Gastroesophageal sphincter (tissue), 4 donors: ENCODE measurements at regions not wholly inside any gene's neighbourhood (a gene's known extent, or its start where the extent isn't known, plus 50 kb on each side); places are given as distances from the start of the nearest gene placed in this dataset.

Experiments
- ATAC-seq: fragments of 150-250 bp; one replicate; pipeline ENCODE4 v1.9.1; 2016; ENCODE audit warnings: mild to moderate bottlenecking, moderate library complexity
- H3K27ac ChIP-seq, 4 donors: fragments of 200-600 bp; sonication (generic) in 3 of 4; 1 replicate in 3 of 4; 2 replicates in 1 of 4; pipeline ENCODE4 v1.5.1; 2016 to 2019
- H3K27me3 ChIP-seq: fragments of 200-600 bp; sonication (generic); one replicate; pipeline ENCODE4 v1.5.1; 2019
- H3K36me3 ChIP-seq, 2 donors: fragments of 200-600 bp; sonication (generic); one replicate each; pipeline ENCODE4 v1.5.1; 2019; ENCODE audit warnings: control low read depth in 1 of 2
- H3K4me1 ChIP-seq, 3 donors: fragments of 200-600 bp; sonication (generic); 1 replicate in 2 of 3; 2 replicates in 1 of 3; pipeline ENCODE4 v1.5.1; 2016 to 2019; ENCODE audit warnings: control low read depth in 2 of 3
- H3K4me3 ChIP-seq, 2 donors: fragments of 200-600 bp; sonication (generic); one replicate each; pipeline ENCODE4 v1.5.1; 2019; ENCODE audit warnings: mild to moderate bottlenecking in 1 of 2, moderate library complexity in 1 of 2
- H3K9me3 ChIP-seq, 3 donors: fragments of 200-600 bp; sonication (generic); one replicate each; pipeline ENCODE4 v1.5.1; 2017 to 2019; ENCODE audit warnings: control low read depth in 2 of 3
- EP300 ChIP-seq: sonication (generic); formaldehyde crosslinking; IDR thresholded peaks from one replicate; pipeline ENCODE4 v1.6.1; 2017; ENCODE audit warnings: antibody characterized with exemption, mild to moderate bottlenecking
- POLR2A ChIP-seq, 2 donors: fragments of 450-650 bp; IDR thresholded peaks; one replicate each; pipeline ENCODE4 v1.6.1; 2017; ENCODE audit warnings: antibody characterized with exemption in 2 of 2, mild to moderate bottlenecking in 2 of 2, moderate library complexity in 1 of 2
- POLR2AphosphoS5 ChIP-seq: sonication (generic); formaldehyde crosslinking; IDR thresholded peaks from one replicate; pipeline ENCODE4 v1.6.1; 2017; ENCODE audit warnings: antibody characterized with exemption
- WGBS, 2 donors: methylation state at CpG; one replicate each; pipeline ENCODE4 v1.1.5; 2018; ENCODE audit warnings: low coverage in 1 of 2; 5-methylcytosine and 5-hydroxymethylcytosine counted together
- small RNA-seq, 4 donors: library from RNA; depleted of rRNA; stranded (forward); fragments of <200 nt; gene quantifications; one replicate each; pipeline ENCODE3, GENCODE V24; 2016
- TF ChIP-seq, protein P1 (sequence below), 4 experiments: fragments of 200-600 bp in 2 of 4; fragments of 450-650 bp in 2 of 4; sonication (generic) in 1 of 4; IDR thresholded peaks; one replicate each; pipeline ENCODE4 v1.5.1; 2017 to 2019; ENCODE audit warnings: antibody characterized with exemption in 4 of 4, mild to moderate bottlenecking in 2 of 4, moderate library complexity in 2 of 4

DNA sequence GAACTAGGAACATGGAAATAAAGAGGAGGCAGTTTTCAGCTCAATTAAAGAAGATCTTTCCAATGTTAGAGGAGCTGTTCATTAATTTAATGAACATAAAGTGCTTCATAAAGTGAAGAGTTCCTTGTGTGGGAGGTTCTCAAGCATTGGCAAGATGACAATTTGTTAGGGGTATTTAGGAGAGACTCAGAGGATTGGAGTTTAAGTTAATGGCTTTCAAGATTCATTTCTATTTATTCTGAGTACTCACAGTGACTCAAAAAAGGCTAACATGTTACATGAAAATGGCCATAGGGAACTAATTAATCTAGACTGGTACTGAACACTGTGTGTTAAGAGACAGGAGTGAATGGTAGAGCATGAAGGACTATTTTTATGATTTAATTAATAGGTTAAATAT lies 55.4 kb upstream of the CDH12 start:
- Histone ChIP-seq H3K27ac (no peak overlapping the region), H3K4me1 (no peaks in the 10 kb centered on the region), H3K9me3 (no peaks in the 10 kb centered on the region), H3K4me3 (no peak overlapping the region), H3K27me3 (no peaks in the 10 kb centered on the region), H3K36me3 (no peaks in the 10 kb centered on the region)
- no peak for ATAC-seq
- no peak for TF ChIP-seq POLR2A (IDR thresholded peaks at IDR 0.05)
- TF ChIP-seq POLR2AphosphoS5, result no peak
- TF ChIP-seq, protein P1, sequence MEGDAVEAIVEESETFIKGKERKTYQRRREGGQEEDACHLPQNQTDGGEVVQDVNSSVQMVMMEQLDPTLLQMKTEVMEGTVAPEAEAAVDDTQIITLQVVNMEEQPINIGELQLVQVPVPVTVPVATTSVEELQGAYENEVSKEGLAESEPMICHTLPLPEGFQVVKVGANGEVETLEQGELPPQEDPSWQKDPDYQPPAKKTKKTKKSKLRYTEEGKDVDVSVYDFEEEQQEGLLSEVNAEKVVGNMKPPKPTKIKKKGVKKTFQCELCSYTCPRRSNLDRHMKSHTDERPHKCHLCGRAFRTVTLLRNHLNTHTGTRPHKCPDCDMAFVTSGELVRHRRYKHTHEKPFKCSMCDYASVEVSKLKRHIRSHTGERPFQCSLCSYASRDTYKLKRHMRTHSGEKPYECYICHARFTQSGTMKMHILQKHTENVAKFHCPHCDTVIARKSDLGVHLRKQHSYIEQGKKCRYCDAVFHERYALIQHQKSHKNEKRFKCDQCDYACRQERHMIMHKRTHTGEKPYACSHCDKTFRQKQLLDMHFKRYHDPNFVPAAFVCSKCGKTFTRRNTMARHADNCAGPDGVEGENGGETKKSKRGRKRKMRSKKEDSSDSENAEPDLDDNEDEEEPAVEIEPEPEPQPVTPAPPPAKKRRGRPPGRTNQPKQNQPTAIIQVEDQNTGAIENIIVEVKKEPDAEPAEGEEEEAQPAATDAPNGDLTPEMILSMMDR (IDR thresholded peaks at IDR 0.05), result no peak
- TF ChIP-seq EP300, result no peak

DNA sequence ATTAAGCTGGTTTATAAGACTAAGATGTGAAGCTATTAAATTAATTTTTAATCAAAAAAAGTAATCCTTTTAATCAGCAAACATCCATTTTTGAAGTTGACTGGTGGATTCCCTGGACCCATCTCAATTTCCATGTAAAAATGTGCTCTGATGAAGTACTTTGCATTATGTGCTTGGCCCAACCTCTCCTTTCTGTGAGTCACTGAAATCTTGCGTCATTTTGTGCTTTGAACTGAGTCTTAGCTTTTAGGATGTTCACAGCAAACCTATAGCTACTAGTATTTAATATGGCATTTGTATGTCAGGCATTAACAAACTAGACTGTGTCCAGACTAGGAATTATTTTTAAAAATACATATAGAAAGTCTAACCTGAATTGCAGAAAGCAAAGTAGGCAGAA lies 55.0 kb upstream of the CDH12 start:
- no peak overlapping the region for H3K4me3 ChIP-seq
- ATAC-seq, result no peak
- H3K4me1 ChIP-seq, result no peaks in the 10 kb centered on the region
- WGBS, 2 donors, result 67 to 85% methylated on average over 1 of the region's 1 CpG
- H3K36me3 ChIP-seq, result no peaks in the 10 kb centered on the region
- H3K27me3 ChIP-seq, result no peaks in the 10 kb centered on the region
- H3K9me3 ChIP-seq, result no peaks in the 10 kb centered on the region
- TF ChIP-seq, protein P1 (IDR thresholded peaks at IDR 0.05), result no peak
- TF ChIP-seq POLR2A (IDR thresholded peaks at IDR 0.05) (no peak), EP300 (no peak), POLR2AphosphoS5 (no peak)
- H3K27ac ChIP-seq, result no peak overlapping the region

Small RNA genes in the stretch of these regions (small RNA-seq; reads per million reads assigned to genes)
- gene RF00019, result 0 reads per million in 4 donors
